ENCODE measurements at regions not wholly inside any gene's neighbourhood (a gene's known extent, or its start where the extent isn't known, plus 50 kb on each side); places are given as distances from the start of the nearest gene placed in this dataset.
"Not testable (repeated sequence)": the region's sequence is repeated elsewhere in the genome, so short reads cannot be mapped to it uniquely, and the experiment has no call there.

DNA sequence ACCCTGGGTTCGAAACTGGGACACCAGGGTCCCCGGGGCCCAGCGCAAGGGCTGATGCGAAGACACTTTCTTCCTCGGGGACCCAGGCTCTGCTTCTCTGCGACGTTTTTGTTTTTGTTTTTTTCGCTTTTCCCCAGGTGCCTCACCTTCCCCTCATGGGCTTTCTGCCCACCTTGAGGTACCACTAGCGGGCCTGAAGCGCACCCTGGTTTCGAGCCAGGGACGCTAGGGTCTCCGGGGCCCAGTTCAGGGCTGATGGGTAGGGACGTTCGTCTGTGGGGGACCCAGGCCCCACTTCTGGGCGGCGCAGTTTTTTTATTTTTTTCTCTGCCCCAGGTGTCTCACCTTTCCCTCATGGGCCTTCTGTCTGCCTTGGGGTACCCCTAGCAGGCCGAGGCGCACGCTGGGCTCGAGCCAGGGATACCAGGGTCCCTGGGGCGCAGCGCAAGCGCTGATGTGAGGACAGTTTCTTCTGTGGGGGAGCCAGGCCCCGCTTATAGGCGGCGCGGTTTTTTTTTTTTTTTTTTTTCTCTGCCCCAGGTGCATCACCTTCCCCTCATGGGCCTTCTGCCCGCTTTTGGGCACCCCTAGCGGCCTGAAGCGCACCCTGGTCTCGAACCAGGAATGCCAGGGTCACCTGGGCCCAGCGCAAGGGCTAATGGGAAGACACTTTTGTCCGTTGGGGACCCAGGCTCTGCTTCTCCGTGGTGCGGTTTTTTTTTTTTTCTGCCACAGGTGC lies 166.8 kb upstream of the ZNG1F start:
- H3K4me3 ChIP-seq (ENCODE audit: low read depth in 2 of 2, low read length in 2 of 2) = peak overlapping the region in 1 of 2 experiments; percentile 18; a peak in 2 of 4 replicates
- POLR2A ChIA-PET; H3K36me3 ChIP-seq (ENCODE audit: control insufficient read depth, insufficient read depth, low read length); H3K27me3 ChIP-seq (ENCODE audit: control insufficient read depth, insufficient read depth, low read length); H3K4me1 ChIP-seq (ENCODE audit: control insufficient read depth, insufficient read depth, low read length); H3K9me3 ChIP-seq (ENCODE audit: control insufficient read depth, insufficient read depth, low read depth, low read length); DNase-seq (ENCODE audit: low read depth, low spot score); ATAC-seq; CTCF ChIA-PET; BruUV-seq (replicated peaks); H3K27ac ChIP-seq (ENCODE audit: low read length); intact Hi-C loops (cut with micrococcal nuclease; ENCODE audit: unreplicated experiment); in situ Hi-C loops (cut with HindIII; ENCODE audit: low pct_unique_long_range_greater_than_20kb, low sequenced_read_pairs): not testable (repeated sequence)

DNA sequence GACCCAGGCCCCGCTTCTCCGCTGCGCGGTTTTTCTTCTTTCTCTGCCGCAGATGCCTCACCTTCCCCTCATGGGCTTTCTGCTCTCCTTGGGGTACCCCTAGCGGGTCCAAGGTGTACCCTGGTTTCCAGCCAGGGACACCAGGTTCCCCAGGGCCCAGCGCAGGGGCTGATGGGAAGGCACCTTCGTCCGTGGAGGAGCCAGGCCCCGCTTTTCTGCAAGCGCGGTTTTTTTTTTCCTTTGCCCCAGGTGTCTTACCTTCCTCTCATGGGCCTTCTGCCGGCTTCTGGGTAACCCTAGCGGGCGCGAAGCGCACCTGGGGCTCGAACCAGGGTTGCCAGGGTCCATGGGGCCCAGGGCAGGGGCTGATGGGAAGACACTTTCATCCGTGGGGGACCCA lies 165.9 kb upstream of the ZNG1F start:
- intact Hi-C loops (cut with micrococcal nuclease; ENCODE audit: unreplicated experiment); CTCF ChIA-PET; POLR2A ChIA-PET; H3K9me3 ChIP-seq (ENCODE audit: control insufficient read depth, insufficient read depth, low read depth, low read length); H3K36me3 ChIP-seq (ENCODE audit: control insufficient read depth, insufficient read depth, low read length); in situ Hi-C loops (cut with HindIII; ENCODE audit: low pct_unique_long_range_greater_than_20kb, low sequenced_read_pairs); H3K27me3 ChIP-seq (ENCODE audit: control insufficient read depth, insufficient read depth, low read length); H3K4me1 ChIP-seq (ENCODE audit: control insufficient read depth, insufficient read depth, low read length); BruUV-seq (replicated peaks); DNase-seq (ENCODE audit: low read depth, low spot score); ATAC-seq; H3K27ac ChIP-seq (ENCODE audit: low read length): not testable (repeated sequence)
- peak overlapping the region; percentile 32 to 54; a peak in 3 of 4 replicates for H3K4me3 ChIP-seq (ENCODE audit: low read depth in 2 of 2, low read length in 2 of 2)

DNA sequence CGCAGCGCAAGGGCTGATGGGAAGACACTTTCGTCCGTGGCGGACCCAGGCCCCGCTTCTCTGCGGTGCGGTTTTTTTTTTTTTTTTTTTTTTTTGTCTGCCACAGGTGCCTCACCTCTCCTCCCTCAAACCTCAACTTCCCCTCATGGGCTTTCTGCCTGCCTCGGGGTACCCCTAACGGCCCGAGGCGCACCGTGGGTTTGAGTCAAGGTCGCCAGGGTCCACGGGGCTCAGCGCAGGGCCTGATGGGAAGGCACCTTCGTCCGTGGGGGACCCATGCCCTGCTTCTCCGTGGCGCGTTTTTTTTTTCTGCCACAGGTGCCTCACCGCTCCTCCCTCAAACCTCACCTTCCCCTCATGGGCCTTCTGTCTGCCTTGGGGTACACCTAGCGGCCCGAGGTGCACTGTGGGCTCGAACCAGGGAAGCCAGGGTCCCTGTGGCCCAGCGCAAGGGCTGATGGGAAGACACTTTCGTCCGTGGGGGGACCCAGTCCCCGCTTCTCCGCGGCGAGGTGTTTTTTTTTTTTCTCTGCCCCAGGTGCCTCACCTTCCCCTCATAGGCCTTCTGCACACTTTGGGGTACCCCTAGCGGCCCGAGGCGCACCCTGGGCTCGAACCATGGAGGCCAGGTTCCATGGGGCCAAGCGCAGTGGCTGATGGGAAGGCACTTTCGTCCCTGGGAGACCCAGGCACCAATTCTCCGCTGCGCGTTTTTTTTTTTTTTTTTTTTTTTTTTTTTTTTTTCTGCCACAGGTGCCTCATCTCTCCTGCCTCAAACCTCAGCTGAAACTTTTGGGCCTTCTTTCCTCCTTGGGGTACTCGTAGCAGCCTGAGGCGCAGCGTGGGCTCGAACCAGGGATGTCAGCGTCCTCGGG lies 165.2 kb upstream of the ZNG1F start:
- H3K27me3 ChIP-seq (ENCODE audit: control insufficient read depth, insufficient read depth, low read length); CTCF ChIA-PET; H3K27ac ChIP-seq (ENCODE audit: low read length); in situ Hi-C loops (cut with HindIII; ENCODE audit: low pct_unique_long_range_greater_than_20kb, low sequenced_read_pairs); H3K4me1 ChIP-seq (ENCODE audit: control insufficient read depth, insufficient read depth, low read length); H3K36me3 ChIP-seq (ENCODE audit: control insufficient read depth, insufficient read depth, low read length); BruUV-seq (replicated peaks); POLR2A ChIA-PET; ATAC-seq; DNase-seq (ENCODE audit: low read depth, low spot score); H3K9me3 ChIP-seq (ENCODE audit: control insufficient read depth, insufficient read depth, low read depth, low read length); intact Hi-C loops (cut with micrococcal nuclease; ENCODE audit: unreplicated experiment): not testable (repeated sequence)
- H3K4me3 ChIP-seq (ENCODE audit: low read depth in 2 of 2, low read length in 2 of 2) = peak overlapping the region; percentile 32 to 54

- H3K9me3 ChIP-seq (ENCODE audit: control insufficient read depth, insufficient read depth, low read depth, low read length); H3K27me3 ChIP-seq (ENCODE audit: control insufficient read depth, insufficient read depth, low read length); ATAC-seq; CTCF ChIA-PET; H3K27ac ChIP-seq (ENCODE audit: low read length); intact Hi-C loops (cut with micrococcal nuclease; ENCODE audit: unreplicated experiment); H3K4me1 ChIP-seq (ENCODE audit: control insufficient read depth, insufficient read depth, low read length); H3K36me3 ChIP-seq (ENCODE audit: control insufficient read depth, insufficient read depth, low read length); DNase-seq (ENCODE audit: low read depth, low spot score); H3K4me3 ChIP-seq (ENCODE audit: low read depth in 2 of 2, low read length in 2 of 2); POLR2A ChIA-PET; in situ Hi-C loops (cut with HindIII; ENCODE audit: low pct_unique_long_range_greater_than_20kb, low sequenced_read_pairs); BruUV-seq (replicated peaks): not testable (repeated sequence)
Measured at GRCh38 chr9:41353026-41353425, 163.9 kb upstream of the ZNG1F start.

DNA sequence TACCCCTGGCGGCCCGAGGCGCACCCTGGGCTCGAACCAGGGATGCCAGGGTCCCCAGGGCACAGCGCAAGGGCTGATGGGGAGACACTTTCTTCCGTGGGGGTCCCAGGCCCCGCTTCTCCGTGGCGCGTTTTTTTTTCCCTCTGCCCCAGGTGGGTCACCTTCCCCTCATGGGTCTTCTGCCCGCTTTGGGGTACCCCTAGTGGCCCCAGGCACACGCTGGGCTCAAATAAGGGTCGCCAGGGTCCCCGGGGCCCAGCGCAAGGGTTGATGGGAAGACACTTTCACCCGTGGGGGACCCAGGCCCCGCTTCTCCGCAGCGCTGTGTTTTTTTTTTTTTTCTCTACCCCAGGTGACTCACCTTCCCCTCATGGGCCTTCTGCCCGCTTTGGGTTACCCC lies 163.3 kb upstream of the ZNG1F start:
- ATAC-seq; CTCF ChIA-PET; BruUV-seq (replicated peaks); H3K27me3 ChIP-seq (ENCODE audit: control insufficient read depth, insufficient read depth, low read length); H3K4me1 ChIP-seq (ENCODE audit: control insufficient read depth, insufficient read depth, low read length); H3K36me3 ChIP-seq (ENCODE audit: control insufficient read depth, insufficient read depth, low read length); in situ Hi-C loops (cut with HindIII; ENCODE audit: low pct_unique_long_range_greater_than_20kb, low sequenced_read_pairs); DNase-seq (ENCODE audit: low read depth, low spot score); H3K27ac ChIP-seq (ENCODE audit: low read length); H3K9me3 ChIP-seq (ENCODE audit: control insufficient read depth, insufficient read depth, low read depth, low read length); POLR2A ChIA-PET; H3K4me3 ChIP-seq (ENCODE audit: low read depth in 2 of 2, low read length in 2 of 2); intact Hi-C loops (cut with micrococcal nuclease; ENCODE audit: unreplicated experiment): not testable (repeated sequence)

- in situ Hi-C loops (cut with HindIII; ENCODE audit: low pct_unique_long_range_greater_than_20kb, low sequenced_read_pairs); intact Hi-C loops (cut with micrococcal nuclease; ENCODE audit: unreplicated experiment); CTCF ChIA-PET; H3K4me1 ChIP-seq (ENCODE audit: control insufficient read depth, insufficient read depth, low read length); H3K9me3 ChIP-seq (ENCODE audit: control insufficient read depth, insufficient read depth, low read depth, low read length); DNase-seq (ENCODE audit: low read depth, low spot score); ATAC-seq; H3K4me3 ChIP-seq (ENCODE audit: low read depth in 2 of 2, low read length in 2 of 2); BruUV-seq (replicated peaks); H3K36me3 ChIP-seq (ENCODE audit: control insufficient read depth, insufficient read depth, low read length); POLR2A ChIA-PET; H3K27me3 ChIP-seq (ENCODE audit: control insufficient read depth, insufficient read depth, low read length); H3K27ac ChIP-seq (ENCODE audit: low read length): not testable (repeated sequence)
Measured at GRCh38 chr9:41347893-41348292, 158.8 kb upstream of the ZNG1F start.

GRCh38 chr9:41332562-41332961 lies 143.4 kb upstream of the ZNG1F start:
- H3K36me3 ChIP-seq (ENCODE audit: control insufficient read depth, insufficient read depth, low read length); H3K4me3 ChIP-seq (ENCODE audit: low read depth in 2 of 2, low read length in 2 of 2); CTCF ChIA-PET; intact Hi-C loops (cut with micrococcal nuclease; ENCODE audit: unreplicated experiment); H3K27ac ChIP-seq (ENCODE audit: low read length); ATAC-seq; DNase-seq (ENCODE audit: low read depth, low spot score); H3K9me3 ChIP-seq (ENCODE audit: control insufficient read depth, insufficient read depth, low read depth, low read length); POLR2A ChIA-PET; BruUV-seq (replicated peaks); H3K27me3 ChIP-seq (ENCODE audit: control insufficient read depth, insufficient read depth, low read length); in situ Hi-C loops (cut with HindIII; ENCODE audit: low pct_unique_long_range_greater_than_20kb, low sequenced_read_pairs); H3K4me1 ChIP-seq (ENCODE audit: control insufficient read depth, insufficient read depth, low read length): not testable (repeated sequence)

All from Panc1 (cell line).